ENCODE measurements at regions not wholly inside any gene's neighbourhood (a gene's known extent, or its start where the extent isn't known, plus 50 kb on each side); places are given as distances from the start of the nearest gene placed in this dataset.

DNA sequence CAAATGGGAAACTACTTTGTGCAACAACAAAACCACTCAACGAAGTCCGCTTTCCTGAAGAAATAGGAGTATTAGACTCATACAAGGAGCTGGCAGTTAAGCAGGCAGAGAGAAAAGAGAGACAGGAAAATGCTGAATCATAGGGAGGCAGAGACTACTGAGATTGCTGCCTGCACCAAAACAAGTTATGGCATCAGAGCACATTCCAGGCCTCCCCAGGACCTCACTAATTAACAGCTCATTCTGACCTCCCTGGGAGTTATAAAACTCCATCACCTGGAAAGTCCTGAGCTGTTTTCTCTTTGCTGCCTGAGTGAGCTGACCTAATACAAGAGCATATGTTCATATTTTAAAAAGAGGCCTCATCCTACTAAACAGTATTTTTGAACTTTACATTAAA, 741.0 kb downstream of the MCTP2 start:
- TF ChIP-seq CTCF (IDR thresholded peaks at IDR 0.05) (no peak), POLR2AphosphoS5 (IDR thresholded peaks at IDR 0.05) (no peak), EP300 (IDR thresholded peaks at IDR 0.05) (no peak), POLR2A (IDR thresholded peaks at IDR 0.05) (no peak)
- WGBS, result 79% methylated on average over 2 of the region's 2 CpGs
- Histone ChIP-seq H3K27ac (no peak overlapping the region), H3K4me3 (no peak overlapping the region), H3K27me3 (no peaks in the 10 kb centered on the region), H3K4me1 (no peaks in the 10 kb centered on the region), H3K36me3 (no peaks in the 10 kb centered on the region), H3K9me3 (no peaks in the 10 kb centered on the region)
- DNase-seq (ENCODE audit: low spot score in 2 of 2), result no peak

DNA sequence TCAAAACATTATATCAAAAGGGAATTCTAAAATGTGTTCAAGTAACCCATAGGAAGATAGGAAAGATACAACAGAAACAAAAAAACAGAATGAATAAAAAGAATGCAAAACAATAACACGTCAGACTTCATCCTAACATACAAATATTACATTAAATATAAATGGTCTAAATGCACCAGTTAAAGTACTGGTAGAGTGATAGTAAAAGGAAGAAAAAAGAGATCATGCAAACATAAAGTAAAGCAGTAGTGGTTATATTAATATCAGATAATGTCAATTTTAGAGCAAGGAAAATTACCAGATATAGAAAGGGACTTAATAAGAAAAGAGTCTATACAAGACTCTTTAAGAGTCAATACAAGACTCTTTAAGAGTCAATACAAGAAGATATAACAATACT, 755.7 kb downstream of the MCTP2 start:
- WGBS, result 81% methylated on average over 1 of the region's 1 CpG

DNA sequence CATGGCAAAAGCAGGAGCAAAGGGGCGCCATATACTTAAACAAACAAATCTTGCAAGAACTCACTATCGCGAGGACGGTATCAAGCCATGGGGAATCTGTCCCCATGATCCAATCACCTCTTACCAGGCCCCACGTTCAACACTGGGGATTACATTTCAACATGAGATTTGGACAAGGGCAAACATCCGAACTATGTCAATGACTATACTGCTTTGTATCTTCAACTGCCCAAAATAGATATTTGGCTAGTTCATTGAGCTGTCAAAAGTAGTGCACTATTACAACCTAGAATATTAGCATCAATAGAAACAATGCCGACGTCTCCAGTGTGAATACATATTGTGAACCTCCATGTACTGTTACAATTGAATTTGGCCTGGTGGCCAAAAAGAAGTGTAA, 760.4 kb downstream of the MCTP2 start:
- WGBS, result 94% methylated on average over 8 of the region's 8 CpGs
- peaks cover 3% of the 10 kb centered on the region for H3K9me3 ChIP-seq
- no peak overlapping the region for H3K27ac ChIP-seq
- no peaks in the 10 kb centered on the region for H3K27me3 ChIP-seq
- no peak overlapping the region for H3K4me3 ChIP-seq
- no peak for DNase-seq (ENCODE audit: low spot score in 2 of 2)
- no peaks in the 10 kb centered on the region for H3K36me3 ChIP-seq
- TF ChIP-seq CTCF (IDR thresholded peaks at IDR 0.05), result no peak
- TF ChIP-seq POLR2A (IDR thresholded peaks at IDR 0.05), result no peak
- no peak for TF ChIP-seq POLR2AphosphoS5 (IDR thresholded peaks at IDR 0.05)
- TF ChIP-seq EP300 (IDR thresholded peaks at IDR 0.05), result no peak
- H3K4me1 ChIP-seq, result no peaks in the 10 kb centered on the region

More for the DNA sequence above, 755.7 kb downstream of the MCTP2 start:
- H3K27me3 ChIP-seq, result no peaks in the 10 kb centered on the region
- peaks cover 3% of the 10 kb centered on the region for H3K9me3 ChIP-seq
- no peak for TF ChIP-seq CTCF (IDR thresholded peaks at IDR 0.05)
- no peak for TF ChIP-seq POLR2A (IDR thresholded peaks at IDR 0.05)
- TF ChIP-seq EP300 (IDR thresholded peaks at IDR 0.05), result no peak
- H3K36me3 ChIP-seq, result no peaks in the 10 kb centered on the region
- H3K27ac ChIP-seq, result no peak overlapping the region
- H3K4me1 ChIP-seq, result no peaks in the 10 kb centered on the region
- no peak for DNase-seq (ENCODE audit: low spot score in 2 of 2)
- H3K4me3 ChIP-seq, result no peak overlapping the region

GRCh38 chr15:95009635-95010034, 778.3 kb downstream of the MCTP2 start:
- no peak overlapping the region for H3K4me3 ChIP-seq
- no peak for TF ChIP-seq POLR2A (IDR thresholded peaks at IDR 0.05)
- no peak for TF ChIP-seq EP300 (IDR thresholded peaks at IDR 0.05)
- TF ChIP-seq POLR2AphosphoS5 (IDR thresholded peaks at IDR 0.05), result no peak
- no peak for TF ChIP-seq CTCF (IDR thresholded peaks at IDR 0.05)
- WGBS, result 77% methylated on average over 1 of the region's 1 CpG
- no peaks in the 10 kb centered on the region for H3K4me1 ChIP-seq
- no peak for DNase-seq (ENCODE audit: low spot score in 2 of 2)
- H3K9me3 ChIP-seq, result no peaks in the 10 kb centered on the region
- no peak overlapping the region for H3K27ac ChIP-seq
- H3K36me3 ChIP-seq, result no peaks in the 10 kb centered on the region
- no peaks in the 10 kb centered on the region for H3K27me3 ChIP-seq

DNA sequence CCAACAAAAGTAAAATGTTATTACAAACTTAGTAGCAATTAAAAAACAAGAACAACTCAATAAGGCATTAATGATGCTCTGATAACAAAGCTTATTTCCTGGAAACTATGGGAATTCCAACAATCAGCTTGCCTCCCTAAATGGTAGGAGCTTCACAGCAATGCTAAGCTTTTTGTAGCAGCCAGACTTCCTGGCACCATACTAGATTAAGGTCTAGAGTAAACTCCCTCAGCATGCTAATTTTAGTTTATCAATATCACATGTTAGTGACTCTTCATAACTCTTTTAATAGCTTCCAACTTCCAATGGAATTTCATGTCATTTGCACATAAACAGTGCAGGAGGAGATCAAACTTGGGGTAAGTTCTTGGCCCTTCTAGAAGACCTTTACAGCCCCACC, 782.0 kb downstream of the MCTP2 start:
- no peaks in the 10 kb centered on the region for H3K9me3 ChIP-seq

More for the DNA sequence above, 782.0 kb downstream of the MCTP2 start:
- TF ChIP-seq CTCF (IDR thresholded peaks at IDR 0.05), result no peak
- no peak for TF ChIP-seq EP300 (IDR thresholded peaks at IDR 0.05)
- no peak for TF ChIP-seq POLR2AphosphoS5 (IDR thresholded peaks at IDR 0.05)
- TF ChIP-seq POLR2A (IDR thresholded peaks at IDR 0.05), result no peak
- Histone ChIP-seq H3K27ac (no peak overlapping the region), H3K4me3 (no peak overlapping the region), H3K27me3 (no peaks in the 10 kb centered on the region), H3K4me1 (peaks cover 8% of the 10 kb centered on the region), H3K36me3 (no peaks in the 10 kb centered on the region)
- no peak for DNase-seq (ENCODE audit: low spot score in 2 of 2)

Measured in suprapubic skin (tissue), 4 donors.